ENCODE measurements at regions not wholly inside any gene's neighbourhood (a gene's known extent, or its start where the extent isn't known, plus 50 kb on each side); places are given as distances from the start of the nearest gene placed in this dataset.

DNA sequence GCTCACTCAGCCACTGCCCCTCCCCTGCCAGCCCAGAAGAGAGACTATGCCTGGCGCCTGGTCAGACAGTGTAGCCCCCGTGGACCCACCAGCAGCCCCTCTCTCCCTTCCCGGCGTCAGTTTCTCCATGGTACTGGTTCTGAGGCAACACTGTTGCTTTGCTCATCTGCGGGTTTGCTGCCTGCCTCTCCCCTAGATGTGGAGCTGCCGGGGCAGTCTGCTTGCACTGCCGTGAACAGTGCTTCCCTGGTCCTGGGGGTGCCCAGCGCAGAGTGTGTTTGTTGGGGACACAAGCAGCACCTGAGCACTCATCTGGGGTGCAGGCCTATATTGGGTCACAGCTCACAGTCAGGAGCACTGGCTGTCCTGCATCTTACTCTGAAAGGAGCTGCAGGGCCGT lies 309.9 kb downstream of the NDUFA10 start:
- Mint-ChIP-seq H3K4me1 (peaks cover 0 to 4% of the 10 kb centered on the region in 2 donors), H3K27ac (no peak overlapping the region), H3K4me3 (no peak overlapping the region), H3K36me3 (no peaks in the 10 kb centered on the region), H3K9me3 (peaks cover 0 to 2% of the 10 kb centered on the region in 2 donors), H3K27me3 (ENCODE audit: low read depth in 2 of 2) (peaks cover 13 to 14% of the 10 kb centered on the region in 2 donors)
- intact Hi-C loops (cut with micrococcal nuclease): no loop called here
- ATAC-seq (no peak), DNase-seq (peak in 1 of 2 donors; percentile 10)
- WGBS (ENCODE audit: insufficient coverage): 91% methylated on average over 9 of the region's 9 CpGs
- no peaks in the 10 kb centered on the region for H3K36me3 ChIP-seq (ENCODE audit: control insufficient read depth, insufficient read depth, low read length)
- no peaks in the 10 kb centered on the region for H3K27me3 ChIP-seq (ENCODE audit: control insufficient read depth, insufficient read depth, low read length)
- no peak overlapping the region for H3K27ac ChIP-seq (ENCODE audit: low read length)
- TF ChIP-seq, protein P1, sequence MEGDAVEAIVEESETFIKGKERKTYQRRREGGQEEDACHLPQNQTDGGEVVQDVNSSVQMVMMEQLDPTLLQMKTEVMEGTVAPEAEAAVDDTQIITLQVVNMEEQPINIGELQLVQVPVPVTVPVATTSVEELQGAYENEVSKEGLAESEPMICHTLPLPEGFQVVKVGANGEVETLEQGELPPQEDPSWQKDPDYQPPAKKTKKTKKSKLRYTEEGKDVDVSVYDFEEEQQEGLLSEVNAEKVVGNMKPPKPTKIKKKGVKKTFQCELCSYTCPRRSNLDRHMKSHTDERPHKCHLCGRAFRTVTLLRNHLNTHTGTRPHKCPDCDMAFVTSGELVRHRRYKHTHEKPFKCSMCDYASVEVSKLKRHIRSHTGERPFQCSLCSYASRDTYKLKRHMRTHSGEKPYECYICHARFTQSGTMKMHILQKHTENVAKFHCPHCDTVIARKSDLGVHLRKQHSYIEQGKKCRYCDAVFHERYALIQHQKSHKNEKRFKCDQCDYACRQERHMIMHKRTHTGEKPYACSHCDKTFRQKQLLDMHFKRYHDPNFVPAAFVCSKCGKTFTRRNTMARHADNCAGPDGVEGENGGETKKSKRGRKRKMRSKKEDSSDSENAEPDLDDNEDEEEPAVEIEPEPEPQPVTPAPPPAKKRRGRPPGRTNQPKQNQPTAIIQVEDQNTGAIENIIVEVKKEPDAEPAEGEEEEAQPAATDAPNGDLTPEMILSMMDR (IDR thresholded peaks at IDR 0.05): no peak
- H3K9me3 ChIP-seq (ENCODE audit: control insufficient read depth, insufficient read depth, low read length): peaks cover 10% of the 10 kb centered on the region
- H3K4me1 ChIP-seq (ENCODE audit: control insufficient read depth, insufficient read depth, low read length): no peaks in the 10 kb centered on the region
- no peak overlapping the region for H3K4me3 ChIP-seq (ENCODE audit: low read length)

DNA sequence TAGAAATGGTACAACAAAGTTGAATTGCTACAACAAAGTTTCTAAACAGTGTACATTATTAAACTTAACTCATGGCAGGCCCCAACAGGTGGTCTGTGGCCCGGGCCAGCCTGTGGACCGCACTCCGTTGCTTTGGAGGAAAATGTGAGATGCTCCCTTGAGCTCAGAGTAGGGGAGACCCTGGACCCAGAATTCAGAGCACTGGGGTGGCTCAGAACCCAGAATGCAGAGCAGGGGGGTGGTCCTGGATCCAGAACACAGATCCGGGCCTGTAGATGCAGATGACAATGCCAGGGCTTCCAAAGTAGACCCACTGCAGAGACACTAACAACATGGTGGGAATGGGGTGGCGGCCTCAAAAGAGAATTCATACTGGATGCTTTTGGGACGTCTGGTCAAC lies 311.0 kb downstream of the NDUFA10 start:
- Mint-ChIP-seq H3K4me1 (peaks cover 0 to 4% of the 10 kb centered on the region in 2 donors), H3K27ac (no peak overlapping the region), H3K4me3 (no peak overlapping the region), H3K27me3 (ENCODE audit: low read depth in 2 of 2) (peaks cover 13 to 14% of the 10 kb centered on the region in 2 donors), H3K9me3 (peaks cover 0 to 2% of the 10 kb centered on the region in 2 donors), H3K36me3 (no peaks in the 10 kb centered on the region)
- DNase-seq (no peak), ATAC-seq (no peak)
- no peaks in the 10 kb centered on the region for H3K36me3 ChIP-seq (ENCODE audit: control insufficient read depth, insufficient read depth, low read length)
- H3K4me3 ChIP-seq (ENCODE audit: low read length): no peak overlapping the region
- intact Hi-C loops (cut with micrococcal nuclease): no loop called here
- no peaks in the 10 kb centered on the region for H3K4me1 ChIP-seq (ENCODE audit: control insufficient read depth, insufficient read depth, low read length)
- TF ChIP-seq, protein P1 (IDR thresholded peaks at IDR 0.05): no peak
- peaks cover 2% of the 10 kb centered on the region for H3K27me3 ChIP-seq (ENCODE audit: control insufficient read depth, insufficient read depth, low read length)
- H3K27ac ChIP-seq (ENCODE audit: low read length): no peak overlapping the region
- WGBS (ENCODE audit: insufficient coverage): 77% methylated on average over 6 of the region's 6 CpGs
- H3K9me3 ChIP-seq (ENCODE audit: control insufficient read depth, insufficient read depth, low read length): peaks cover 10% of the 10 kb centered on the region

DNA sequence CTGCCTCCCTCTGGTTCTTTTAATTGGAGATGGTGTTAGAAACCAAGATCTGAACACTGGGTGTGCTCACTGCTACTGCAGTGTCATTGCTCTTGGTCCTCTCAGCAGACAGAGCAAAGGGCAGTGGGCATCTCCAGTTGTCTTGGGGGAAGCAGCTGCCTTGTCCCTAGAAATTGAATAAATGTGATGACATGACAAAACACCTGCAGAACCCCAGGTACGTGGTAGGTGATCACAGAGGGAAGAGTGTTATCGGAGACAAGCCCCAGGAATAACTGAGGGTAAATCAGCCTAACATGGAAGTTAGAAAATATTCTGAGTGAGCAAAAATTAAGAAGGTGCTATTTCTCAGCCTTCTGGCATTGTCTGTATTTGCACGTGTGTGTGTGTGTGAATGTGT lies 311.9 kb upstream of the HDAC4 start:
- Mint-ChIP-seq H3K4me1 (peaks cover 0 to 4% of the 10 kb centered on the region in 2 donors), H3K9me3 (peaks cover 0 to 2% of the 10 kb centered on the region in 2 donors), H3K36me3 (no peaks in the 10 kb centered on the region), H3K27ac (no peak overlapping the region), H3K27me3 (ENCODE audit: low read depth in 2 of 2) (peaks cover 14 to 15% of the 10 kb centered on the region in 2 donors), H3K4me3 (no peak overlapping the region)
- Histone ChIP-seq H3K36me3 (ENCODE audit: control insufficient read depth, insufficient read depth, low read length) (no peaks in the 10 kb centered on the region), H3K4me3 (ENCODE audit: low read length) (no peak overlapping the region), H3K27ac (ENCODE audit: low read length) (no peak overlapping the region), H3K27me3 (ENCODE audit: control insufficient read depth, insufficient read depth, low read length) (peaks cover 2% of the 10 kb centered on the region), H3K9me3 (ENCODE audit: control insufficient read depth, insufficient read depth, low read length) (peaks cover 10% of the 10 kb centered on the region), H3K4me1 (ENCODE audit: control insufficient read depth, insufficient read depth, low read length) (no peaks in the 10 kb centered on the region)
- intact Hi-C loops (cut with micrococcal nuclease): no loop called here
- ATAC-seq (no peak), DNase-seq (no peak)
- TF ChIP-seq, protein P1 (IDR thresholded peaks at IDR 0.05): no peak
- WGBS (ENCODE audit: insufficient coverage): 90% methylated on average over 3 of the region's 3 CpGs

DNA sequence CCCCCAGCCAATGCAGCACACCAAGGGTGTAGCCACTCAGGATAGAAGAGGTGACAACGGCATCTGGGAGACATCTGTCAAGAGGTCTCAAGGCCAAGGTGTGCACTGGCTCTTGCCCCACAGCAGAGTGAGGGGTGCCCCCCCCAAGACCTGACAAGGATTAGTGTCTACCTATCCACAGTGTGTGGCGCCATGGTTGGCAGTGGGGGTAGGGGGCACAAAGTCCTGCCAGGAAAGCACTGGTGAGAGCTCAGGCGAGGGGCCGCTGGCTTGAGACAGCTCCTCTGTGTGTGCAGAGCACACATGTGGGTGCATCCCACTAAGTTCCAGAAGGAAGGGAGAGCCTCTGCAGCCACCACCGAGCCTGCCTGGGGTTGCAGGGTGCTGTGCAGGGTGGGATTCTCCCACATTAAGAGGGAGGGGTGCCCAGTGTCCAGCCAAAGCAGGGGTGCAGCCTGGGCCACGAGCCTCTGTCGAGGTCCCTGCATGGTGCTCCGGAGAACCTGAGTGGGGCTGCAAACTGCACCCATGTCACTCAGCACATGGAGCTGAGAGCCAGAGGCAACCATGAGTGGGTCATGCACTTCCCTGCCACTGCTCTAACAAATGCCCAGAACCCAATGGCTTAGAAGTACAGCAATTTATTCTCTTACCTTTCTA lies 311.2 kb upstream of the HDAC4 start:
- no peaks in the 10 kb centered on the region for H3K36me3 Mint-ChIP-seq
- 89% methylated on average over 8 of the region's 8 CpGs for WGBS (ENCODE audit: insufficient coverage)
- no peak overlapping the region for H3K4me3 Mint-ChIP-seq
- H3K4me1 ChIP-seq (ENCODE audit: control insufficient read depth, insufficient read depth, low read length): no peaks in the 10 kb centered on the region
- intact Hi-C loops (cut with micrococcal nuclease): no loop called here
- H3K27me3 Mint-ChIP-seq (ENCODE audit: low read depth in 2 of 2): peaks cover 14 to 17% of the 10 kb centered on the region in 2 donors
- no peak overlapping the region for H3K27ac ChIP-seq (ENCODE audit: low read length)
- H3K36me3 ChIP-seq (ENCODE audit: control insufficient read depth, insufficient read depth, low read length): no peaks in the 10 kb centered on the region
- H3K4me1 Mint-ChIP-seq: peaks cover 0 to 4% of the 10 kb centered on the region in 2 donors
- peaks cover 0 to 2% of the 10 kb centered on the region in 2 donors for H3K9me3 Mint-ChIP-seq
- no peak for DNase-seq
- no peak overlapping the region for H3K4me3 ChIP-seq (ENCODE audit: low read length)
- TF ChIP-seq, protein P1 (IDR thresholded peaks at IDR 0.05): no peak
- H3K27ac Mint-ChIP-seq: no peak overlapping the region
- peak in 1 of 3 donors; percentile 17 for ATAC-seq
- peaks cover 2% of the 10 kb centered on the region for H3K27me3 ChIP-seq (ENCODE audit: control insufficient read depth, insufficient read depth, low read length)
- H3K9me3 ChIP-seq (ENCODE audit: control insufficient read depth, insufficient read depth, low read length): peaks cover 10% of the 10 kb centered on the region
